GM19023 (cell line): ENCODE measurements at regions not wholly inside any gene's neighbourhood (a gene's known extent, or its start where the extent isn't known, plus 50 kb on each side); places are given as distances from the start of the nearest gene placed in this dataset.

Source experiments
- ATAC-seq: cut with Tn5 transposase; IDR thresholded peaks from one replicate; pipeline ENCODE4 v1.9.1; 2021; ENCODE audit warnings: mild to moderate bottlenecking, moderate library complexity; ENCODE audit not compliant: unreplicated experiment

DNA sequence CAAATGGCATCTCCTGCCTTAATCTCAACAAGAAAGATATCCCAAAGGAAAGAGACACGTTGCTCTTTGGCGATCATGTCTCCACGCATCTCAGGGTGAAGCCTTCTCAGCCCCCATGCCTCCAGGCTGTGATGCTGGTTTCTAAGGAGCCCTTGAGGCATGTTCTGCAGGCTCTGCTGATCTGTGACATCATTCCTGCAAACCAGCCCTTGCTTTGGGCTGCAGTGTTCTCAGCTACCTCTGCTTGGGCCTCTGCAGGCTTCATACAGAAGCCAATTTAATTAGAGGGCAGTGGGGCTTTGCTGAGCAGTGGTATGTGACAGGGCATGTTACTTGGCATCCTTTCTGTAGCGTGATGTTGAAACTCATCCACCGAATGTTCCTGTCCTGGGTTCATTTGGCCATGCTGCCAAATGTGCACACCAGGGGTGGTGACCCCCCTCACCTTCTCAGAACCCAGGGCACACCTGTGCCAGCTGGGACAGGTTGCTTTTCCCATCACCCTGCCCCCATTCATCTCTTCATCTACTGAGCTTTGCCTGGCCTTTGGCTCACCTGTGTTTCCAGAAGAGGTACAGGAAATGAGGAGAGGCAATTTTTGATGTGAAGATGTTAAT, 230.9 kb downstream of the TEX29 start:
- ATAC-seq, result no peak

DNA sequence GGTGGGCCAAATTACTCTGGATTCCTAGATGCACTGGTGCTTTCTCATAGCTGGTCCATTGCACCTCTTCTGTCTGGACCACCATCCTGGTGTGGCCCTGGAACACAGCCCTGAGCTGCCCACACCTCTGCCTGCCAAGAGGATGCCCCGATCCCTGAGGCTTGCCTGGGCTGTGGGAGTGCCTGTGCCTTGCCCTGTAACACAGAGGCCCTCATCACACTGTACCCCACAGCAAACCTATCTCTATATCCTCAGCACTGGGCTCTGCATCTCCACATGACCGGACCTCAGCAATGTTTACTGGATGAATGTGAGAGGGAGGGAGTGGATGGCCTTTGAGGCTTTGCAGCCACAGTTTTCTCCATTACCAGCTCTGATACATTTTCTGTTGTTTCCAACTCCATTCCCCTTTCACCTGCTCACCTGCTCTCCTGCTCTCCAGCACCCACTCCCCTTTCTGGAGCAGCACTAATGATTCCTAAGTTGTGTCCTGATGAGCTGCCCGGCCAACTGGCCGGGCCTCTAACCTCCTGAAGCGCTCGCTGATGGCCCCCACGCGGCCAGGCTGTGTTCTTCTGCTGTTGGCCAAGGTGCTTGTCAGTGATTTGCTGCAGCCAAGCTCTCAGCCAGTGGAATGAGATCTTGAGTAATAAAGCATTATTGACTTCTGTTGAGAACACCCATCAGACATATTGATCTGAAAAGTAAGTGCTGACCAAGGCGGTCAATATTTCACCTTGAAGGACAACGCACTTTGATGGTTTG, 232.6 kb downstream of the TEX29 start:
- ATAC-seq, result no peak

DNA sequence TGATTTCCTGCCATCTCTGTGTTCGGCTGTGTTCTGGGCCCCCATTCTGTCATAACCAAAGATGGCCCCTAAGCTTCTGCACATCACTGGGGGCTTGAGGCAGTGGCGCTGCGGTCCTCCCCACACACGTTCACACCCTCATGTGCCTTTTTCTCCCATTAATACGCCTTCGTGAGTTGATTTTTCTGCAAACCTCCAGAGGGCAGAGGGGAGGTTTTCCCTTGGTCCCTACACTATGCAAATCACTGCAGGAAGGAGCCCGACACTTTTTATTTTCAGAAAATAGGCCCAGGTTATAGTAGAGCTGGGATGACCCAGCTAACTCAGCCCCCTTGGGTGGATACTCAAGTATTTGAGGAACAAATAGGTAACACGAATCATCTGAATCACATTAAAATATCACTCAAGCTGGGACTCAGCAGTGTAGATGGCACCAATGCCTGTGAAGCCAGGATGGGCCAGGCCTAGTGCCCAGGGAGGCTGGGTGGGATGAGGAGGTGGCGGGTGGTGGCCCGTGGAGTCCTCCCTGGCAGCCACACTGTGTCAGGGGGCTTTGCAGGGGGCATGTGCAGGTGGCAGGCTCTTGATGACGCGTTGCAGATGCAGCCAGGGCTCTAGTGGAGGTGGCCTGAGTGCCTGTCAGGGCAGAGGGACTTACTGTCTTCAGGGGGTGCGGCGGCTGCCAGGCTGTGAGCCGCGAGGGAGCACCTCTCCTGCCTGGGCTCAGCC, 234.3 kb downstream of the TEX29 start:
- ATAC-seq, result no peak

DNA sequence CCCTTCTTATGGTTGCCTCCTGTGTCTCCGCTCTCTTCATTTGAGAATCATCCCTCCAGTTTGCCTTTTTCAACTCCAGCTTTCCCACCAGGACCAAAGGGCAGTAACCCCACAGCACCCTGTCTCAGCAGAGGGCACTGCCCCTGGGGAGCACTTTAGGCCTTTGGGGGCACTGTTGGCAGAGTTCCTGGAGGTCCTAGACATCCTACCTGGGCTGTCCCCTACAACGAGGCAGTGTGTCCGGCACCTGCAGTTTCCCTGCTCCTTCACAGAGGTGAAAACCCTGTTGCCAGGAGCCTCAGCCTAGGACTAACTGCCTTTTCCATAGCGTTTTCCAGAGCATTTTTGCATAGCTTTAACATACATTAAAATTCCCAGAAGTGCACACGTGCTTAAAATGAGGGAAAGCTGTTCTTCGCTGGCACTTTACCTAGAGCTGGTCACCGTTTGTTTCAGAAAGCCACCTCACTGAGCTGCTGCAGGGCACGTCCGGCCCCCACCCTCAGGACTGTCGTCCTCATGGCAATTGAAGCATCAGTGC, 234.9 kb downstream of the TEX29 start:
- ATAC-seq, result no peak

DNA sequence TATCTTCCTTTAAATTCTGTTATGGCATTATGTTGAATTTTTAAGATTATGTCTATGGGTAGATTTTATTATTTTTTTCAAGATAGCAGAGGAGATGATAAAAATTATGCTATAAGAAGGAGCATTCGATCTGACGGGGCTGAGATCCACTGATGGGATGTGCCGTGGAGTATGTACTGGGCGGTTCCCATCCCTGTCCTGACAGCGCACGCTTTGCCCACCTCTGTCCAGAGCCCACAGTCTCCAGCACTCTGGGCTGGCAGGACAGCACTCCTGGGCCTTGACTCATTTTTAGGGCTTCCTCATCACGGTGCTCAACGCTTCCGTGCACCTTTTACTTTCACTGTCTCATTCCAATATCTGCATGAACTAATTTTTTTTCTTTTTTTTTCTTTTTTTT, 235.5 kb downstream of the TEX29 start:
- ATAC-seq, result no peak

DNA sequence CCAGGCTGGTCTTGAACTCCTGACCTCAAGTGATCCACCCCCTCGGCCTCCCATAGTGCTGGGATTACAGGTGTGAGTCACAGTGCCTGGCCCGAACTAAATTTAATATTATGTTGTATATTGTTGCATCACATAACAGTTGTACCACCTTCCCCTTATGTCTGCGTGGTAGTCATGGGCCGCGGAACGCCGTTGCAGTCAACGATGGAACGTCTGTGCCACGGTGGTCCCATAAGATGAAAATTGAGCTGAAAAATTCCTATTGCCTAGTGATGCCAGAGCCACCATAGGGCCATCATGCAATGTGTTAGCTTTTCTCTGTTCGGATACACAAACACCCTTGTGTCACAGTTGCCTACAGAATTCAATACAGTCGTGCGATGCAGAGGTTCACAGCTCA, 236.1 kb downstream of the TEX29 start:
- ATAC-seq, result no peak

DNA sequence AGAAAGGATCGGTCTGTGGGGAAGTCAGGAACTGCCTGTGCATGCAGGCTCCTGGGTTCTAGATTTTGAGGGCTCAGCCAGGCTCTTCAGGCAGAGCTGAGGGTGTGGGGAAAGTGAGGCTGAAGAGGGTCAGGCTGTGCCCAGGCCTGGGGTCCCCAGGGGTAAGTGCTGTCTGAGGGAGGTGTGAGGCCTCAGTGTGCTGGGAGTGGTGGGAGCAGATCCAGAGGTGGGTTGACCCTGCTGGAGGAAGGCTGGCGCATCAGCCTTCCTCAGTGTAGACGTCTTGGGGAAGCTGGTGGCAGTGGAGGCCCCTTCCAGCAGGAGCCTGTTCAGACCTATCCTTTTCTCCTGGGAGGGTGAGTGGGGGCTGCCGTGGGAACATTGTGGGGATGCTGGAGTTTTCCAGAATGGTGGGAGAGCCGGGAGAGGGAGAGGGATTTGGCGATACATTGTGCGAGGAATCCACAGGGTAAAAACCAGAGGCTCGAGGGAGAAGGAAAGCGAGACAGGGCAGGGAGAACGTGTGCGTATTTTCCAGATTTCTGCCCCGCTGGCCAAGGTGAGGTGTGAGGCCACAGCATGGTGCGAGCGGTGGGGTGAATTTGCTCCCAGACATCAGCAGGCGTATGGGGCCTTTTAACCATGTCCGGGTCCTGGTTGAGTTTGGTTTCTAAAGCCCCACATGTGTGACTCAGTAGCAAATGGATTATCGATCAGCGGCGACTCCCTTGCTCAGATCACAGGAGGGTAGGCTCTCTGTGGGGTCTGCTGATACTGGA, 237.7 kb downstream of the TEX29 start:
- ATAC-seq, result no peak

DNA sequence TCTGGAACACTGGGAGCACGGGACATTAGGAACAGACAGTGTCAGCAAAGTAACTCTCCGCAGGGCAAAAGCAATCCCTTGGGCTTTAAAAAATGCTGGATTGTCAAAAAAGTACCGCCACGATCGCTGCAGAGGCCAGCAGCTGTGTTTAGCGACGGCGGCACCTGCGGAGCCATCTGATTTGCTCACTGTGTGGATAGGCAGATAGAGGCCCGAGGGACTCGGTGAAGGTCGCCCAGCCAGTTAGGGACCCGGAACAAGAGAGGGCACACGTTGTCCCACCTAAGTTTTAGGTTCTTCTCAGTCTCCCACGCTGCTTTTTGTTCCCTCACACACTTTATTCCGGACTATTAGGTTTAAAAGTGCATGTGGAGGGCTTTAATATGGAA, 238.3 kb downstream of the TEX29 start:
- ATAC-seq, result no peak

DNA sequence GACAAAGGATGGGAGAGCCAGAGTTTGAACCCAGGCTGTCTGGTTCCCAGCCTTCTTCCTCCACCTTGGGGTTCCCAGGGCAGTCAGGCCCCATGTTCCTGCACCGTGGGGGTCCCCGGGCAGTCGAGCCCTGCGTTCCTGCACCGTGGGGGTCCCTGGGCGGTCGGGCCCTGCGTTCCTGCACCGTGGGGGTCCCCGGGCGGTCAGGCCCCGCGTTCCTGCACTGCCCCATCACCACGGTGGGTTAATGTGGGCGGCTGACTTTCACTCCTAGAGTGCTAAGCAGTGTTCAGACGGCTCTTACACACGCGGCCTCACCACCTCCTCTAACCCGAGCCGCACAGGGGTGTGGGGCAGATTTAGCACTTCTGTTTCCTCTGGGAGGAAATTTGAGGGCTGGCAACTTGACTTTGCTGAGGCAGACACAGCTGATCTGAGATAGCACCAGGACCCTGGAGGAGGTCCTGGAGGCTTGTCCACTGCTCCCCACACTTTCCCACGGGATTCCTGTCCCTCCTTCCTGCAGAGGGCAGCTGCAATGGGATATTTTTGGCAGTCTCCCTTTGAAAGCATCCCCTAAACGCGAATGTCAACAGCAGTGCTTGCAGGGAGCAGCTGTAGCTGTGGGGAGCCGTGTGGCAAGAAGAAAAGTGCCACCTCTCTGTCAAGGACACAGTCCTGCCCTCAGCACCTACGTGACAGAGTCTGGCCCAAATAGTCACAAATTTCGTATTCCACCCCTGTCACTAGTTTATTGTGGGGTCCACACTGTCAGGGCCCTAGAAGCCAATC, 239.4 kb downstream of the TEX29 start:
- no peak for ATAC-seq

DNA sequence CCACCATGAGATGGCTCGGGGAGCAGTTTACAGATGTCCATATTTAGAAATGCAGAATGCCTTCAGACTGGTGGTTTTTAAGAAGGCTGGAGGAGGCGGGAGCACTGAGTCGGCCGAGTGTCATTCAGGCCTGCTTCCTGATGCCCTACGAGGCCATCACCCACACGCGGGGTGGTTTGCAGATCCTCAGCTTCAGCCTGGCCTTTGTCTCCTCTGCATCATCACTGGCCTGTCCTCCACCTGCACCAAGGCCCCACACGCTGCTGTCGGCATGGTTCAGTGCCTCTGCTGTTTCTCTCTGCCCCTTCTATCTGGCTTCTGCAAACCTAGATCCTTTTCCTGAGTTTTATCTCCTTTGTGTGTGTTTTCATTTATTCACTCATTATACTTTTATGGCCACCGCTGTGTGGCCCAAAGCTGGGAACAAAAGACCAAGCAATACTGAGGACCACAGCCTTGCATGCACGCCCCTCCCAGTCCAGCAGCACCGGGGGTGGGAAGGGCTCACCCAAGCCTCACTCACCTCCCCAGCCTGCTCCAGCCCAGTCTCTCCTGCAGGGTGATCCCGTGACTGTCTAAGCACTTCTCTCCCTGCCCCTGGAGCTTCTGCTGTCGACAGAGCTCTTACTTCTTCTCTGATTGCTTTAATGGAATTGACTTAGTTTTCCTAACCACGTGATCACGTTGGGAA, 240.8 kb downstream of the TEX29 start:
- no peak for ATAC-seq

DNA sequence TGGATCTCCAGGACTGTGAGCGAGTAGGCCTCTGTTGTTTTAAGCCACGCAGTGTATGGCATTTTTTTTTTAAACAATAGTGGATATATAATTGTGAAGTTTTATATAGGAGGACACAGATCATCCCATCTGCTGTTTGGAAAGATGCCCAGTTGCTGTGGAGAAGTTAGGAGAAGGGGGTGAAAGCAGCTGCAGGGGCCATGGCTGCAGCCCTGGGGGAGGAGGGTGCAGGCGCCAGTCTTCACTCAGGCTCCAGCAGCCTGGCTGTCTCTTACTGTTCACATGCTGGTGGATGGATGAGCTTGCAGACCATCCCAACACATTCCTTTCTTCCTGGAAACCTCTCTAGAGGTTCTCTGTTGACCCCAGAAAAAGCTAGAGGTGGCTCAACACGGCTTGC, 242.3 kb downstream of the TEX29 start:
- ATAC-seq, result no peak

DNA sequence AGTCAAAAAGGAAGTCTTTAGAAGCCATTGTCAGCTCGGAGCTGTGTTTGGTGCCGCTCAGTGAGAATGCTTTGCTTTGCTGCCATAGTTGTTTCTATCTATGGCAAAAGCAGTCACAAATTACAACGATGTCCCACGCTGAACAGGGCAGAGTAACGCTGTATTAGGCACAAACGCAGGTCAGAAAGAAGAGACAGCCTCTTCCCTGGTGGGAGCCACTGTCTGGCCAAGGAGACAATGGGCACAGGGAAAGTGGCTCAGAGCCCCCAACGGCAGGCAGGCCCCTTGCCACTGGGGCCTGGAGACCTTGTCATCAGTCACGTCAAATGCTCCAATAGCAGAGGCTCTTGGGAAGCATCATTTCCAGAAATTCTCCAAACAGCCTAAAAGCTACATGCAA, 244.2 kb downstream of the TEX29 start:
- no peak for ATAC-seq

DNA sequence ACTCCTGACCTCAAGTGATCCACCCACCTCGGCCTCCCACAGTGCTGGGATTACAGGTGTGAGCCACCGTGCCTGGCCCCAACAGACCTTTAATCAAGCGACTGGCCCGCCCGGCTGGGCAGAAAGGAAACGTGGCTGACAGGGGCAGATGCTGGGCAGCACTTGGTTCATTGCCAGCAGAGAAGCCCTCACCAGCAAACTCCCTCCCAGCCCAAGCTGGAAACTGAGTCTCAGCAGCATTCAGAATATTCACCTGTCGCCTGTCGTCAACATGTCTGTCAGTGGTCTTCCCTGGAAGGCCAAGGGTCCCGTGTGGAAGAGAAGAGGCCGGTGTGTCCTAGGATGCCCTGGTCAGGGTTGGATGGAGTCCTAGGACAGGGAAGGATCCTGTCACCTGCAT, 245.0 kb downstream of the TEX29 start:
- ATAC-seq, result no peak

DNA sequence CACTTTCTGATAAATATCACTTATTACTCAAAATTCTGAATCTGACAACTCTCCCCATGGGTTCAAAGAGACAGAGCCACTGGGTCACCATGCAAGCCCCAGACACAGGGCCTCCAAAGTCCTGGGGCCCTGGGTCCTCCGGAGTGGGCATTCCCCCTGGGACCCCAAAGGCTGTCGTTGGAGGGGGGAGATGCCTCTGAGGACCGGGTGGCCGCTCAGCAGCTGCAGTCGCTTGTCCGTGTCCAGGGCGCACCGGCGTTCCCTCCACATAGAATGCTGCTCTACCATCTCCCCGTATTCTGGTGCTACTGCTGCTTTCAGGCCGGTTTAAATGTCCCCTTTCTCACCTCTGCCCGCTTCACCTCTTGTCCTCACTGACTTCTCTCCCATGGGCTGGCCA, 246.1 kb downstream of the TEX29 start:
- no peak for ATAC-seq

DNA sequence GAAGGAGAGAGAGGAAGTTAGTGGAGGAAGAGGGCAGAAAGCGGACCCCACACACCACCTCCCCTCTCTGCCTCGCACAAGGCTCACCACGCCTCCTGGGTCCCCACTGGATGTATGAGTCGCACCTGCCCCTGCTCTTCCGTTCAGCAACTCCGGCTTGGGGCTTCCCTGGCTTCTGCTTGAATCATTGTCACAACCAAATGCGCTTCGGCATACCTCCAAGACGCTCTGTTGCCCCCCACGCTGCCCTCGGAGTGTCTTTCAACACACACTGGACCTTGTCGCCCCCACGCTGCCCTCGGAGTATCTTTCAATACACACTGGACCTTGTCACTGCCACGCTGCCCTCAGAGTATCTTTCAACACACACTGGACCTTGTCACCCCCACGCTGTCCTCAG, 247.2 kb downstream of the TEX29 start:
- ATAC-seq, result no peak

DNA sequence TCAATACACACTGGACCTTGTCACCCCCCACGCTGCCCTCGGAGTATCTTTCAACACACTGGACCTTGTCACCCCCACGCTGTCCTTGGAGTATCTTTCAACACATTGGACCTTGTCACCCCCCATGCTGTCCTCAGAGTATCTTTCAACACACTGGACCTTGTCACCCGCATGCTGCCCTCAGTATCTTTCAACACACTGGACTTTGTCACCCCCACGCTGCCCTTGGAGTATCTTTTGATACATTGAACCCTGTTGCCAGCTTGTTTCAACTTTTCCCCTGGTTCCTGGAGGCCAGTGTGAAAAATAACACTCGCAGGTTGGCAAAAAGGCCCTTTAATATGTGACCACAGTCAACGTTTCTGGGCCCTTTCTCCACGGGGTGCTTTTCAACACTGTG, 247.8 kb downstream of the TEX29 start:
- ATAC-seq, result no peak

DNA sequence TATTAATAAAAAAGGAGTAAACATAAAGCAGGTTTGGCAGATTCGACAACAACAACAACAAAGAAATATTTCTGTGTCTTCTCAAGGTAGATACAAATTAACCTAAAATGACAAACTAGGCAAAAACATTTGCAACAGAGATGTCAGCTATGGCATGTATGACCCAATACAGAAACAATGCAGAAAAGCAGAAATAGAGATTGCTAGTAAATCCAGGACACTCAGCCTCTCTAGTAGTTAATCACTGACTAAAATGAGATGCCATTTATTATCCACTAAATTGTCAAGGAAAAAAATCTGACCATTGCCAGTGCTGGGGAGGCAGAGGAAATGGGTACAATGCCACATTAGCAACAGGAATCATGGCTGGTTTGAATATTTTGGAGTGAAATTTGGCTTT, 250.5 kb downstream of the TEX29 start:
- ATAC-seq, result no peak

DNA sequence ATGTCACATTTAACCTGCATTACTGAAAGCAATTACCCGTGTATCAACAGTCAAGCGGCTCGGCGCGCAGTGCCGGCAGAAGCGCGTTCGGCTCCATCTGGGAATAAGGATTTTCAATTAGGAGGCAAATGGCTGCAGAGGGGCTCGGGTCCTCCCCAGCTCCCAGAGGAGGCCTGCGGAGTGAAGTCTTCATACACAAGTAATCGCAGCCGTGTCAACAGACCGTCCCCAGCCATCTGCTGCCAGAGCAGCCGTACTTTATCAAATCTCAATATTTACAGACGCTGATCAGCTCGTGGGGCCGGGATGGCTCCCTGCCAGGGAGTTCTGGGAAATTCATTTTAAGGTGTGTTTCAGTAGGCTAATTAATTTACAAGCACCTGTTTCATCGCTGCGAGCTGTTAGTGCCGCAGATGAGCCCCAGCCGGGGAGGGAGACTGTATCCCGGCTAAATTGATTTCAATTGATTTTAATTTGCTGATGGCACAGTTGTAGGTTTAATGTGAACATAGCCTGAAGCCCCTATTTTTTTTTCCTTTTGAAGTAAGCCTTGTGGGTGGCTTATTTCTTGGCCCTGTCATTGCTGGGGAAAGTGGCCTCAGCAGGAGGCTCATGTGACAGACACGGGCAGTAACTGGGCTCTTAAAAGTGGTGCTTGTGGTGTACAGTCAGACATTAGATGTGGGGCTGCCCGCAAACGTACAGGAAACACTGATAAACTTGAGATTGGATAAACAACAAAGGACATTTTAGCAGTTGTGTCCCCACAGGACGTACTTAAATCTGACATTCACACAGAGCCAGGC, 252.7 kb downstream of the TEX29 start:
- no peak for ATAC-seq

DNA sequence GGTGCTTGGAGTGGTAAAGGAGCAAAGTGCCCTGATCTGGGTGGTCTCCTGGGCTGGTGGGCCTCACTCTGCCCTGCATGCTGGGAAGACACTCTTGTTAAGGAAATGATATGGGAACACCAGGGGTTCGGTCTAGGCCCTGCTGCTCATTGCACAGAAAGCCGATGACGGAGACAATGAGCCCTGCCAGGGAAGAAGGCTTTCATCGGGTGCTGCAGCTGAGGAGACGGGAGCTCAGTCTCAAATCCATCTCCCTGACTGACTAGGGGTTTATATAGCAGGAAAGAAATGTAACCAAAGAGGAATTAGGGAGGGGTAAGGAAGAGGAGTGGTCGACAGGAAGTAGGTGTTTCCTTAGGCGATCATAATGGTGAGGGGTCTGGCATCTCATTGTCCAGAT, 253.4 kb downstream of the TEX29 start:
- ATAC-seq, result no peak
